K562 (cell line): ENCODE measurements at regions not wholly inside any gene's neighbourhood (a gene's known extent, or its start where the extent isn't known, plus 50 kb on each side); places are given as distances from the start of the nearest gene placed in this dataset.

Experiments used
- CTCF ChIP-seq, 3 experiments: IDR thresholded peaks in 2 of 3; conservative IDR thresholded peaks in 1 of 3; 2 replicates each; pipeline ENCODE4 v1.5.1; 2011 to 2012; ENCODE audit warnings: low read length in 3 of 3, mild to moderate bottlenecking in 3 of 3, control low read depth in 2 of 3, improper control_type of control experiment in 1 of 3, inconsistent platforms in 1 of 3, low read depth in 1 of 3, mixed read lengths in 1 of 3, moderate library complexity in 1 of 3; ENCODE audit not compliant: insufficient read depth in 2 of 3
- EZH2 ChIP-seq: IDR thresholded peaks from 2 replicates; pipeline ENCODE4 v1.6.1; 2012; ENCODE audit warnings: low read depth, mild to moderate bottlenecking, inconsistent platforms, low read length, borderline replicate concordance
- MAFF ChIP-seq: IDR thresholded peaks from 2 replicates; pipeline ENCODE4 v1.6.1; 2012; ENCODE audit warnings: low read length, improper control_type of control experiment
- PPARD ChIP-seq: fragments of 250-450 bp; sonication (Bioruptor Pico); IDR thresholded peaks from 2 replicates; pipeline ENCODE4 v1.8.0; 2022; ENCODE audit warnings: inconsistent platforms, mild to moderate bottlenecking, moderate library complexity
- SFPQ ChIP-seq: fragments of 200-400 bp; formaldehyde crosslinking; IDR thresholded peaks from 2 replicates; pipeline ENCODE4 v1.6.1; 2017; ENCODE audit warnings: mild to moderate bottlenecking, low read depth, low read length, moderate library complexity
- U2AF1 ChIP-seq: fragments of 200-400 bp; formaldehyde crosslinking; optimal IDR thresholded peaks from 2 replicates; pipeline ENCODE3; 2017; ENCODE audit warnings: mild to moderate bottlenecking, low read depth, low read length, moderate library complexity
- ZBTB8A ChIP-seq: fragments of 450-650 bp; IDR thresholded peaks from 2 replicates; pipeline ENCODE4 v1.6.1; 2018; ENCODE audit warnings: mild to moderate bottlenecking, moderate library complexity; ENCODE audit not compliant: partially characterized antibody
- ZNF551 ChIP-seq: fragments of 250-450 bp; sonication (Bioruptor Pico); IDR thresholded peaks from 2 replicates; pipeline ENCODE4 v1.5.0; 2021; ENCODE audit warnings: mild to moderate bottlenecking, moderate library complexity
- TF ChIP-seq, protein P1 (sequence below): sonication (generic); formaldehyde crosslinking; IDR thresholded peaks from 2 replicates; pipeline ENCODE4 v1.8.1; 2023; ENCODE audit warnings: mild to moderate bottlenecking, missing genetic modification reagents

DNA sequence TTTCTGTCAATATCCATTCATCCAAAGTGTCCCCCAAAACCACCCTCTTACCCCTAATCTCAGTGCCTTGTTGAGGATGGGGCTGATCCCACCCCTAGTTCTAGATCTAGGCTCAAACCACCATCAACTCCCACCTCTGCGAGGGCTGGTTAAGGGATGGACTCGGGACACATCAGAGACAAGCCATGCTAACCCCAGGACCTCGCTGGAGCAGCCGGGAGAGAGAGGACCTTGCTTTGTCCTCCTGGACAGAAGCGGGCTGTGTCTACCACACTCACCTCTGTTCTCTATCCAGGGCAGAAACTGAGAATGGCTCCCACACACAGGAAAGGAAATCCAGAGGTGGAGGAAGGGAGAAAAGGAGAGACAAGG is 90.8 kb upstream of the UQCRFS1 start:
- TF ChIP-seq U2AF1: no peak
- TF ChIP-seq EZH2: no peak
- TF ChIP-seq PPARD (CRISPR knock-in tag): no peak
- TF ChIP-seq CTCF (IDR thresholded peaks at IDR 0.05 in 2 of 3, conservative IDR thresholded peaks at IDR 0.05 in 1 of 3; ENCODE audit: insufficient read depth in 2 of 3, low read depth in 1 of 3, low read length in 3 of 3): no peak
- no peak for TF ChIP-seq ZNF551 (CRISPR knock-in tag)
- no peak for TF ChIP-seq MAFF
- TF ChIP-seq, protein P1, sequence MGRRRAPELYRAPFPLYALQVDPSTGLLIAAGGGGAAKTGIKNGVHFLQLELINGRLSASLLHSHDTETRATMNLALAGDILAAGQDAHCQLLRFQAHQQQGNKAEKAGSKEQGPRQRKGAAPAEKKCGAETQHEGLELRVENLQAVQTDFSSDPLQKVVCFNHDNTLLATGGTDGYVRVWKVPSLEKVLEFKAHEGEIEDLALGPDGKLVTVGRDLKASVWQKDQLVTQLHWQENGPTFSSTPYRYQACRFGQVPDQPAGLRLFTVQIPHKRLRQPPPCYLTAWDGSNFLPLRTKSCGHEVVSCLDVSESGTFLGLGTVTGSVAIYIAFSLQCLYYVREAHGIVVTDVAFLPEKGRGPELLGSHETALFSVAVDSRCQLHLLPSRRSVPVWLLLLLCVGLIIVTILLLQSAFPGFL (CRISPR knock-in tag): no peak
- no peak for TF ChIP-seq SFPQ
- TF ChIP-seq ZBTB8A: no peak
